Kidney (tissue), 13 donors: ENCODE measurements at regions not wholly inside any gene's neighbourhood (a gene's known extent, or its start where the extent isn't known, plus 50 kb on each side); places are given as distances from the start of the nearest gene placed in this dataset.
"Not testable (repeated sequence)": the region's sequence is repeated elsewhere in the genome, so short reads cannot be mapped to it uniquely, and the experiment has no call there.

Experiments used
- DNase-seq, 5 donors: peaks; one replicate each; pipeline ENCODE4 v3.0.0-alpha.2; 2013 to 2020
- FAIRE-seq: peaks from 2 replicates; lab custom pipeline; 2012; peaks lifted over from hg19 to GRCh38; lab: Jason Lieb, UNC
- H3K27ac ChIP-seq, 2 donors: one replicate each; pipeline ENCODE4 v1.7.0; 2013; ENCODE audit warnings: low read depth in 2 of 2, low read length in 2 of 2, inconsistent platforms in 1 of 2
- H3K27me3 ChIP-seq: one replicate; pipeline ENCODE4 v1.7.1; 2013; ENCODE audit warnings: low read length, inconsistent platforms; ENCODE audit not compliant: control insufficient read depth, insufficient read depth
- H3K36me3 ChIP-seq, 3 donors: one replicate each; pipeline versions ENCODE4 v1.7.0 to v1.7.1; 2013; ENCODE audit warnings: low read length in 3 of 3, control low read depth in 1 of 3, inconsistent platforms in 1 of 3; ENCODE audit not compliant: insufficient read depth in 3 of 3, control insufficient read depth in 2 of 3
- H3K4me1 ChIP-seq, 3 donors: one replicate each; pipeline versions ENCODE4 v1.7.0 to v1.7.1; 2013; ENCODE audit warnings: low read length in 3 of 3, inconsistent platforms in 1 of 3, low read depth in 1 of 3; ENCODE audit not compliant: control insufficient read depth in 2 of 3, insufficient read depth in 2 of 3
- H3K4me3 ChIP-seq, 3 donors: one replicate each; pipeline versions ENCODE4 v1.7.0 to v1.8.1; 2013; ENCODE audit warnings: low read length in 3 of 3, control low read depth in 1 of 3, inconsistent platforms in 1 of 3
- H3K9ac ChIP-seq, 3 donors: one replicate each; pipeline versions ENCODE4 v1.7.0 to v1.7.1; 2013; ENCODE audit warnings: low read length in 3 of 3, control low read depth in 1 of 3, inconsistent platforms in 1 of 3
- H3K9me3 ChIP-seq, 3 donors: one replicate each; pipeline versions ENCODE4 v1.7.0 to v1.7.1; 2013; ENCODE audit warnings: low read length in 3 of 3, control low read depth in 1 of 3, inconsistent platforms in 1 of 3; ENCODE audit not compliant: control insufficient read depth in 2 of 3, insufficient read depth in 1 of 3
- CTCF ChIP-seq: IDR thresholded peaks from 3 replicates; pipeline ENCODE4 v1.5.1; 2012; ENCODE audit warnings: mild to moderate bottlenecking, moderate library complexity, borderline replicate concordance; ENCODE audit not compliant: insufficient read depth; ENCODE audit errors: extremely low read depth
- intact Hi-C: fragments of 100-400 bp; cut with DNase I; formaldehyde crosslinking; loops from one replicate; pipeline ENCODE4 v1.11.1; 2022
- donor health status: control.
- donor health status: control.
- donor health status: control.
- donor health status: control.
- donor health status: control.
- donor health status: DM: yes; HTN: yes; CAD: no.
- donor health status: Normal renal cell carcinoma (clear cell type).

- no peaks in the 10 kb centered on the region for H3K9me3 ChIP-seq
Observed at GRCh38 chr6:144497650-144498049, 212.5 kb downstream of the UTRN start.

GRCh38 chr6:144500892-144501291 lies 215.8 kb downstream of the UTRN start:
- no peak overlapping the region for H3K27ac ChIP-seq
- no peak overlapping the region for H3K9ac ChIP-seq
- intact Hi-C loops, result no loop called here
- no peak overlapping the region for H3K4me3 ChIP-seq
- DNase-seq, result no peak
- no peak for FAIRE-seq
- no peak for TF ChIP-seq CTCF
- H3K9me3 ChIP-seq, result peaks cover 0 to 4% (median 0%) of the 10 kb centered on the region in 3 donors
- no peaks in the 10 kb centered on the region for H3K27me3 ChIP-seq
- peaks cover 0 to 6% (median 3%) of the 10 kb centered on the region in 3 donors for H3K36me3 ChIP-seq
- H3K4me1 ChIP-seq, result no peaks in the 10 kb centered on the region

More at GRCh38 chr6:144497650-144498049, 212.5 kb downstream of the UTRN start:
- intact Hi-C loops, result no loop called here
- H3K36me3 ChIP-seq, result peaks cover 0 to 6% (median 3%) of the 10 kb centered on the region in 3 donors
- FAIRE-seq (no peak), DNase-seq (no peak)
- no peak overlapping the region for H3K27ac ChIP-seq
- no peak overlapping the region for H3K9ac ChIP-seq
- H3K4me1 ChIP-seq, result no peaks in the 10 kb centered on the region
- no peaks in the 10 kb centered on the region for H3K27me3 ChIP-seq
- no peak for TF ChIP-seq CTCF
- H3K4me3 ChIP-seq, result no peak overlapping the region

GRCh38 chr6:144505214-144505613 lies 220.1 kb downstream of the UTRN start:
- intact Hi-C loops, H3K4me1 ChIP-seq, FAIRE-seq, H3K27ac ChIP-seq, H3K36me3 ChIP-seq, H3K27me3 ChIP-seq, H3K9me3 ChIP-seq, H3K9ac ChIP-seq, DNase-seq, H3K4me3 ChIP-seq: not testable (repeated sequence)

GRCh38 chr6:144506051-144506450 lies 220.9 kb downstream of the UTRN start:
- H3K36me3 ChIP-seq, H3K4me3 ChIP-seq, DNase-seq, H3K9ac ChIP-seq, intact Hi-C loops, H3K27me3 ChIP-seq, H3K27ac ChIP-seq, H3K9me3 ChIP-seq, H3K4me1 ChIP-seq, FAIRE-seq: not testable (repeated sequence)

GRCh38 chr6:144507772-144508312 lies 222.7 kb downstream of the UTRN start:
- H3K9ac ChIP-seq, H3K9me3 ChIP-seq, intact Hi-C loops, H3K27me3 ChIP-seq, H3K27ac ChIP-seq, H3K4me3 ChIP-seq, H3K4me1 ChIP-seq, DNase-seq, H3K36me3 ChIP-seq, FAIRE-seq: not testable (repeated sequence)
